MM.1S (cell line): ENCODE measurements at regions not wholly inside any gene's neighbourhood (a gene's known extent, or its start where the extent isn't known, plus 50 kb on each side); places are given as distances from the start of the nearest gene placed in this dataset.

ENCODE experiments used
- DNase-seq: peaks from one replicate; pipeline ENCODE4 v3.0.0-alpha.2; 2015
- H2AFZ ChIP-seq: fragments of 300-600 bp; sonication (generic); 2 replicates; pipeline ENCODE4 v1.6.0; 2016; ENCODE audit warnings: antibody characterized with exemption, low read length
- H3F3A ChIP-seq: fragments of 300-600 bp; sonication (generic); 2 replicates; pipeline ENCODE4 v1.6.1; 2016; ENCODE audit warnings: mild to moderate bottlenecking, antibody characterized with exemption, low read length, moderate library complexity, mixed read lengths; ENCODE audit not compliant: insufficient read depth
- H3K27ac ChIP-seq: fragments of 300-600 bp; sonication (generic); 2 replicates; pipeline ENCODE4 v1.5.1; 2016; ENCODE audit warnings: mild to moderate bottlenecking, low read length
- H3K27me3 ChIP-seq: fragments of 300-600 bp; sonication (generic); replicated peaks from 2 replicates; pipeline ENCODE4 v1.6.0; 2016; ENCODE audit warnings: low read length; ENCODE audit not compliant: insufficient read depth
- H3K36me3 ChIP-seq: fragments of 300-600 bp; sonication (generic); replicated peaks from 2 replicates; pipeline ENCODE4 v1.6.1; 2016; ENCODE audit warnings: mild to moderate bottlenecking, low read length, mixed read lengths; ENCODE audit not compliant: insufficient read depth
- H3K4me1 ChIP-seq: fragments of 300-600 bp; sonication (generic); 2 replicates; pipeline ENCODE4 v1.6.1; 2016; ENCODE audit warnings: low read length, mixed read lengths
- H3K4me2 ChIP-seq: fragments of 300-600 bp; sonication (generic); 2 replicates; pipeline ENCODE4 v1.6.0; 2016; ENCODE audit warnings: low read depth, low read length
- H3K4me3 ChIP-seq: fragments of 300-600 bp; sonication (generic); 2 replicates; pipeline ENCODE4 v1.5.1; 2016; ENCODE audit warnings: low read length, mixed read lengths
- H3K79me2 ChIP-seq: fragments of 300-600 bp; sonication (generic); 2 replicates; pipeline ENCODE4 v1.6.1; 2016; ENCODE audit warnings: mixed run types, low read length, mixed read lengths
- H3K9ac ChIP-seq: fragments of 300-600 bp; sonication (generic); 2 replicates; pipeline ENCODE4 v1.6.1; 2016; ENCODE audit warnings: low read length, mixed read lengths
- H3K9me2 ChIP-seq: fragments of 300-600 bp; sonication (generic); replicated peaks from 2 replicates; pipeline ENCODE4 v1.6.1; 2016; ENCODE audit warnings: mild to moderate bottlenecking, low read length, mixed read lengths; ENCODE audit not compliant: insufficient read depth
- H3K9me3 ChIP-seq: fragments of 300-600 bp; sonication (generic); replicated peaks from 2 replicates; pipeline ENCODE4 v1.6.1; 2016; ENCODE audit warnings: mild to moderate bottlenecking, low read length, mixed read lengths; ENCODE audit not compliant: insufficient read depth
- H4K20me1 ChIP-seq: fragments of 300-600 bp; sonication (generic); 2 replicates; pipeline ENCODE4 v1.6.1; 2016; ENCODE audit warnings: mild to moderate bottlenecking, low read length, moderate library complexity, mixed read lengths; ENCODE audit not compliant: insufficient read depth
- EZH2 ChIP-seq: fragments of 300-600 bp; sonication (generic); optimal IDR thresholded peaks from 2 replicates; pipeline ENCODE3; 2017; ENCODE audit warnings: low read depth, mild to moderate bottlenecking, antibody characterized with exemption, low read length, mixed read lengths
- EZH2phosphoT487 ChIP-seq: fragments of 300-600 bp; sonication (generic); IDR thresholded peaks from 2 replicates; pipeline ENCODE4 v1.6.1; 2018; ENCODE audit warnings: antibody characterized with exemption, low read length
- TF ChIP-seq, protein P1 (sequence below): fragments of 300-600 bp; sonication (generic); IDR thresholded peaks from 2 replicates; pipeline ENCODE4 v1.5.1; 2016; ENCODE audit warnings: antibody characterized with exemption, low read length, mixed read lengths

DNA sequence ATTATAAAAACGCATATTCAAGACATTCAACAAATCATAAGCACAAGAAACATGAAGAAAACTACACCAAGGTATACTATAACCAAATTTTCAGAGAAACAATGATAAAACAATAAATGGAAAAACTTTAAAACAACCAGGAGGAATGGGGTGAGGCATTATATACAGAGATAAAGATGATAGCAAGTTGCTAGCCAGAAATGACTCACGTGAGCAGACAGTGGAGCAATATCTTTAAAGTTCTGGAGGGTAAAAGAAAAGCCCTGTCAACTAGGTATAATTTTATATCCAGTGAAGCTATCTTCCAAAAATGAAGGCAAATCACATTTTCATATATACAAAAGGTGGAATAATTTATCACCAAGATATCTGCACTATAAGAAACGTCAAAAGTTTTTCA lies 97.8 kb upstream of the PCED1B start:
- no peak overlapping the region for H3K4me2 ChIP-seq
- no peaks in the 10 kb centered on the region for H4K20me1 ChIP-seq
- no peaks in the 10 kb centered on the region for H3K9me2 ChIP-seq
- no peaks in the 10 kb centered on the region for H3K9me3 ChIP-seq
- no peak overlapping the region for H3K9ac ChIP-seq
- H3K4me1 ChIP-seq, result no peaks in the 10 kb centered on the region
- no peaks in the 10 kb centered on the region for H3K27me3 ChIP-seq
- no peak overlapping the region for H3K27ac ChIP-seq
- DNase-seq, result no peak
- TF ChIP-seq EZH2 (no peak), EZH2phosphoT487 (no peak)
- TF ChIP-seq, protein P1, sequence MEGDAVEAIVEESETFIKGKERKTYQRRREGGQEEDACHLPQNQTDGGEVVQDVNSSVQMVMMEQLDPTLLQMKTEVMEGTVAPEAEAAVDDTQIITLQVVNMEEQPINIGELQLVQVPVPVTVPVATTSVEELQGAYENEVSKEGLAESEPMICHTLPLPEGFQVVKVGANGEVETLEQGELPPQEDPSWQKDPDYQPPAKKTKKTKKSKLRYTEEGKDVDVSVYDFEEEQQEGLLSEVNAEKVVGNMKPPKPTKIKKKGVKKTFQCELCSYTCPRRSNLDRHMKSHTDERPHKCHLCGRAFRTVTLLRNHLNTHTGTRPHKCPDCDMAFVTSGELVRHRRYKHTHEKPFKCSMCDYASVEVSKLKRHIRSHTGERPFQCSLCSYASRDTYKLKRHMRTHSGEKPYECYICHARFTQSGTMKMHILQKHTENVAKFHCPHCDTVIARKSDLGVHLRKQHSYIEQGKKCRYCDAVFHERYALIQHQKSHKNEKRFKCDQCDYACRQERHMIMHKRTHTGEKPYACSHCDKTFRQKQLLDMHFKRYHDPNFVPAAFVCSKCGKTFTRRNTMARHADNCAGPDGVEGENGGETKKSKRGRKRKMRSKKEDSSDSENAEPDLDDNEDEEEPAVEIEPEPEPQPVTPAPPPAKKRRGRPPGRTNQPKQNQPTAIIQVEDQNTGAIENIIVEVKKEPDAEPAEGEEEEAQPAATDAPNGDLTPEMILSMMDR, result no peak
- no peaks in the 10 kb centered on the region for H3F3A ChIP-seq
- no peaks in the 10 kb centered on the region for H3K79me2 ChIP-seq
- H3K36me3 ChIP-seq, result no peaks in the 10 kb centered on the region
- no peak overlapping the region for H2AFZ ChIP-seq
- H3K4me3 ChIP-seq, result no peak overlapping the region

DNA sequence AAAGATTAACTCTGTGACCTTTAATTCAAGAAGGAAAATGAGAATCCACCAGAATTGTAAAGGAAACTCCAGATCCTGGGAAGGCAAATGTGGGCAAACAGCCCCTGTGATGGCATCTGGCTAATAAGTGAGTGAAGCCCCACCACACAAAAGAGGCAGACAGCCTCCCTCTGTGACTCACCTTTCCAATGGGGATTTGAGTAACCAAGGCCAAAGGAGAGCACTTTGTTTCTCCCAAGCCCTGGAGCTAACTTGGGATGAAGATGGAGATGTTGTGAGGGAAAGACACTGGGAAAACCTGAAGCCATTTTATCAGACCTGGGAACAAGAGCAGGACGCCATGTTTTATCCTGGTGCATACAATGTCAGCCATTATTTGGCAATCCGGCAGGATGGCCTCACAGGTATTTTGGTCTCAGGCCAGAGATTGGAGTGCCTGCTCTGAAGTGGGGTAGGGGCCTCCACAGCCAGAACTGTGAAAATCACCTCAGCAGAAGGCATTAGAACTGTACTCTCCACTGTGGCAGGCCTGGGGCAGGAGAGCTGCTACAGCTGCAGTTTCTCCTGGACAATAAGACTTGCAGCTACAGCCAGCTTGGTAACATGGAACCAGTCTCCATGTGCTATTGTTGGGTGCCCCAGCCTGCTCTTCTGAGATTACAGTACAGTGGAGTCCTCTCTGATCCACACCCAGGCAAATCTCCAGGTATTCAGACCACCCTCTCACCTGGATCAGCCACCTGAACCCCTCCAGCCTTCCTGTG lies 96.6 kb upstream of the PCED1B start:
- Histone ChIP-seq H3K9me3 (no peaks in the 10 kb centered on the region), H2AFZ (0 out of 2 replicates have a peak overlapping the region, but pooled peaks have one; percentile 57), H3K27me3 (no peaks in the 10 kb centered on the region), H3K36me3 (no peaks in the 10 kb centered on the region), H4K20me1 (no peaks in the 10 kb centered on the region), H3K4me2 (no peak overlapping the region), H3K4me1 (no peaks in the 10 kb centered on the region), H3K27ac (no peak overlapping the region), H3K9ac (no peak overlapping the region), H3K4me3 (no peak overlapping the region), H3F3A (no peaks in the 10 kb centered on the region), H3K9me2 (no peaks in the 10 kb centered on the region), H3K79me2 (no peaks in the 10 kb centered on the region)
- TF ChIP-seq EZH2, result no peak
- TF ChIP-seq, protein P1, result no peak
- TF ChIP-seq EZH2phosphoT487, result no peak
- no peak for DNase-seq

DNA sequence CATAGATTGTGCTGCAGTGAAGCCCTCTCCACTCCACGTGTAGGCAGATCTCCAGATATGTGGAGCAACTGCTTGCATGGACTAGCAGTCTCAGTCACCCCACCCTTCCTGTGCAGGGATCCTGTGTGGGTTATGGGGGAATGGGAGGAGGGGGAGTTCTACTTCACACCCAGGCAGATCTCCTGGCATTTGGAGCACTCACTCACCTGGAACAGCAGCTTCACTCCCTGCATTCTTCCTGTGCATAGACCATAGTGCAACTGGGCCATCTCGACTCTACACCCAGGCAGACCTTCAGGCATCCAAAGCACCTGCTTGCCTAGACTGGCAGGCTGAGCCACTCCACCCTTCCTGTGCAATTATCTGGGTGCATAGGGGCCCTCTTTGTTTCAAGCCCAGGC lies 96.0 kb upstream of the PCED1B start:
- H3K4me3 ChIP-seq, result no peak overlapping the region
- H4K20me1 ChIP-seq, result no peaks in the 10 kb centered on the region
- H3K9ac ChIP-seq, result no peak overlapping the region
- no peaks in the 10 kb centered on the region for H3K27me3 ChIP-seq
- TF ChIP-seq, protein P1, result no peak
- no peak for TF ChIP-seq EZH2
- TF ChIP-seq EZH2phosphoT487, result no peak
- no peaks in the 10 kb centered on the region for H3K36me3 ChIP-seq
- H3K4me1 ChIP-seq, result no peaks in the 10 kb centered on the region
- no peak overlapping the region for H3K4me2 ChIP-seq
- peak overlapping the region; percentile 57 for H2AFZ ChIP-seq
- no peak overlapping the region for H3K27ac ChIP-seq
- no peaks in the 10 kb centered on the region for H3K79me2 ChIP-seq
- no peaks in the 10 kb centered on the region for H3K9me2 ChIP-seq
- H3K9me3 ChIP-seq, result no peaks in the 10 kb centered on the region
- DNase-seq, result no peak
- no peaks in the 10 kb centered on the region for H3F3A ChIP-seq
